OCI-LY3 (cell line): ENCODE measurements at regions not wholly inside any gene's neighbourhood (a gene's known extent, or its start where the extent isn't known, plus 50 kb on each side); places are given as distances from the start of the nearest gene placed in this dataset.

Experiments
- H2AFZ ChIP-seq: fragments of 200-600, 300-600 bp; shearing (Covaris generic); 2 replicates; pipeline ENCODE4 v1.6.0; 2014; ENCODE audit warnings: antibody characterized with exemption, low read depth, low read length
- H3K27ac ChIP-seq: fragments of 200-600, 300-600 bp; sonication (generic); 2 replicates; pipeline ENCODE4 v1.5.1; 2014; ENCODE audit warnings: mild to moderate bottlenecking, low read length, moderate library complexity, mixed read lengths
- H3K27me3 ChIP-seq: fragments of 200-600, 300-600 bp; sonication (generic); 2 replicates; pipeline ENCODE4 v1.6.1; 2014; ENCODE audit warnings: low read depth, low read length, mixed read lengths
- H3K36me3 ChIP-seq: fragments of 200-600, 300-600 bp; sonication (generic); replicated peaks from 2 replicates; pipeline ENCODE3; 2014; ENCODE audit warnings: low read depth, low read length, mixed read lengths
- H3K4me1 ChIP-seq: fragments of 300-600, 200-600 bp; sonication (generic); 2 replicates; pipeline ENCODE4 v1.6.1; 2014; ENCODE audit warnings: low read length, mixed read lengths
- H3K4me2 ChIP-seq: fragments of 200-600, 300-600 bp; sonication (generic); 2 replicates; pipeline ENCODE4 v1.6.1; 2014; ENCODE audit warnings: low read length, mixed read lengths
- H3K4me3 ChIP-seq: fragments of 300-600, 200-600 bp; sonication (generic); 2 replicates; pipeline ENCODE4 v1.5.1; 2014; ENCODE audit warnings: antibody characterized with exemption, mild to moderate bottlenecking, low read length, moderate library complexity
- H3K79me2 ChIP-seq: fragments of 300-600, 200-600 bp; shearing (Covaris generic); 2 replicates; pipeline ENCODE4 v1.6.1; 2014; ENCODE audit warnings: mild to moderate bottlenecking, low read length, mixed read lengths
- H3K9ac ChIP-seq: fragments of 300-600, 200-600 bp; shearing (Covaris generic); 2 replicates; pipeline ENCODE4 v1.6.0; 2014; ENCODE audit warnings: mild to moderate bottlenecking, low read length, moderate library complexity
- H3K9me3 ChIP-seq: fragments of 200-600, 300-600 bp; shearing (Covaris generic); 2 replicates; pipeline ENCODE4 v1.6.1; 2014; ENCODE audit warnings: low read length, mixed read lengths; ENCODE audit not compliant: insufficient read depth
- H4K20me1 ChIP-seq: fragments of 200-600, 300-600 bp; sonication (generic); 2 replicates; pipeline ENCODE4 v1.6.1; 2016; ENCODE audit warnings: low read length, mixed read lengths; ENCODE audit not compliant: insufficient read depth
- CTCF ChIP-seq: fragments of 200-600, 300-600 bp; sonication (generic); IDR thresholded peaks from 2 replicates; pipeline ENCODE4 v1.5.1; 2014; ENCODE audit warnings: antibody characterized with exemption, low read length, low read depth
- EZH2phosphoT487 ChIP-seq: fragments of 200-600 bp; shearing (Covaris generic); IDR thresholded peaks from 2 replicates; pipeline ENCODE4 v1.6.1; 2018; ENCODE audit warnings: antibody characterized with exemption, mixed run types, low read depth

GRCh38 chr4:183806341-183806740 is 98.8 kb upstream of the STOX2 start:
- Histone ChIP-seq H3K4me1 (no peaks in the 10 kb centered on the region), H3K4me2 (no peak overlapping the region), H3K36me3 (no peaks in the 10 kb centered on the region), H3K27me3 (no peaks in the 10 kb centered on the region), H4K20me1 (no peaks in the 10 kb centered on the region), H3K27ac (no peak overlapping the region), H3K4me3 (no peak overlapping the region), H3K9ac (no peak overlapping the region), H3K9me3 (no peaks in the 10 kb centered on the region), H3K79me2 (no peaks in the 10 kb centered on the region), H2AFZ (no peak overlapping the region)
- TF ChIP-seq EZH2phosphoT487 = no peak

GRCh38 chr4:183807420-183808096 is 97.5 kb upstream of the STOX2 start:
- TF ChIP-seq EZH2phosphoT487 = no peak
- no peak for TF ChIP-seq CTCF
- no peak overlapping the region for H3K4me2 ChIP-seq
- H3K4me1 ChIP-seq = no peaks in the 10 kb centered on the region
- no peaks in the 10 kb centered on the region for H3K79me2 ChIP-seq
- H2AFZ ChIP-seq = no peak overlapping the region
- no peaks in the 10 kb centered on the region for H3K36me3 ChIP-seq
- no peaks in the 10 kb centered on the region for H3K9me3 ChIP-seq
- no peak overlapping the region for H3K4me3 ChIP-seq
- H3K27me3 ChIP-seq = no peaks in the 10 kb centered on the region
- H3K27ac ChIP-seq = no peak overlapping the region
- no peaks in the 10 kb centered on the region for H4K20me1 ChIP-seq
- H3K9ac ChIP-seq = no peak overlapping the region

GRCh38 chr4:183808097-183808456 is 97.0 kb upstream of the STOX2 start:
- Histone ChIP-seq H3K36me3 (no peaks in the 10 kb centered on the region), H4K20me1 (no peaks in the 10 kb centered on the region), H2AFZ (no peak overlapping the region), H3K9ac (no peak overlapping the region), H3K9me3 (no peaks in the 10 kb centered on the region), H3K79me2 (no peaks in the 10 kb centered on the region), H3K4me2 (no peak overlapping the region), H3K4me1 (no peaks in the 10 kb centered on the region), H3K27ac (no peak overlapping the region), H3K27me3 (no peaks in the 10 kb centered on the region), H3K4me3 (no peak overlapping the region)
- TF ChIP-seq EZH2phosphoT487 (no peak), CTCF (no peak)

GRCh38 chr4:183812567-183812966 is 92.5 kb upstream of the STOX2 start:
- Histone ChIP-seq H4K20me1 (no peaks in the 10 kb centered on the region), H3K36me3 (no peaks in the 10 kb centered on the region), H3K4me1 (no peaks in the 10 kb centered on the region), H3K27ac (no peak overlapping the region), H3K4me3 (no peak overlapping the region), H3K4me2 (no peak overlapping the region), H2AFZ (no peak overlapping the region), H3K9ac (no peak overlapping the region), H3K9me3 (no peaks in the 10 kb centered on the region), H3K79me2 (no peaks in the 10 kb centered on the region), H3K27me3 (no peaks in the 10 kb centered on the region)
- TF ChIP-seq CTCF (no peak), EZH2phosphoT487 (no peak)

GRCh38 chr4:183814461-183814860 is 90.6 kb upstream of the STOX2 start:
- Histone ChIP-seq H3K4me1 (no peaks in the 10 kb centered on the region), H4K20me1 (no peaks in the 10 kb centered on the region), H2AFZ (no peak overlapping the region), H3K27me3 (no peaks in the 10 kb centered on the region), H3K4me3 (no peak overlapping the region), H3K9me3 (no peaks in the 10 kb centered on the region), H3K27ac (no peak overlapping the region), H3K79me2 (no peaks in the 10 kb centered on the region), H3K9ac (no peak overlapping the region), H3K36me3 (no peaks in the 10 kb centered on the region), H3K4me2 (no peak overlapping the region)
- TF ChIP-seq EZH2phosphoT487 (no peak), CTCF (no peak)
